Neural progenitor cell (in vitro differentiated cells): ENCODE measurements at regions not wholly inside any gene's neighbourhood (a gene's known extent, or its start where the extent isn't known, plus 50 kb on each side); places are given as distances from the start of the nearest gene placed in this dataset.

Experiments
- DNase-seq: peaks from one replicate; pipeline ENCODE4 v3.0.0-alpha.2; 2016; ENCODE audit warnings: low spot score
- H2AFZ ChIP-seq: fragments of 200-600 bp; sonication (generic); replicated peaks from 2 replicates; pipeline ENCODE4 v1.6.1; 2016; ENCODE audit warnings: antibody characterized with exemption
- H3F3A ChIP-seq: fragments of 200-600 bp; sonication (generic); 2 replicates; pipeline ENCODE4 v1.6.1; 2016; ENCODE audit warnings: antibody characterized with exemption, low read depth
- H3K27ac ChIP-seq: fragments of 200-600 bp; sonication (generic); 2 replicates; pipeline ENCODE4 v1.5.1; 2016; ENCODE audit warnings: mild to moderate bottlenecking
- H3K27me3 ChIP-seq: fragments of 200-600 bp; sonication (generic); 2 replicates; pipeline ENCODE4 v1.6.1; 2016; ENCODE audit warnings: mild to moderate bottlenecking, moderate library complexity
- H3K36me3 ChIP-seq: fragments of 200-600 bp; sonication (generic); 2 replicates; pipeline ENCODE4 v1.5.1; 2016
- H3K4me1 ChIP-seq: fragments of 200-600 bp; sonication (generic); 2 replicates; pipeline ENCODE4 v1.6.1; 2016; ENCODE audit warnings: mixed run types
- H3K4me2 ChIP-seq: fragments of 200-600 bp; sonication (generic); 2 replicates; pipeline ENCODE4 v1.6.1; 2016
- H3K4me3 ChIP-seq: fragments of 200-600 bp; sonication (generic); 2 replicates; pipeline ENCODE4 v1.5.1; 2016
- H3K79me2 ChIP-seq: fragments of 200-600 bp; sonication (generic); 2 replicates; pipeline ENCODE4 v1.6.1; 2016; ENCODE audit warnings: low read depth
- H3K9ac ChIP-seq: fragments of 200-600 bp; sonication (generic); 2 replicates; pipeline ENCODE4 v1.6.1; 2016
- H3K9me3 ChIP-seq: fragments of 200-600 bp; sonication (generic); 2 replicates; pipeline ENCODE4 v1.5.1; 2016; ENCODE audit warnings: low read depth
- H4K20me1 ChIP-seq: fragments of 200-600 bp; sonication (generic); 2 replicates; pipeline ENCODE4 v1.6.1; 2016; ENCODE audit warnings: low read depth
- H3K27ac Mint-ChIP-seq: 3 replicates; pipeline ENCODE4 v1.8.0; 2021; ENCODE audit warnings: mixed read lengths
- H3K27me3 Mint-ChIP-seq: 2 replicates; pipeline ENCODE4 v1.8.0; 2022; ENCODE audit warnings: low read depth, mild to moderate bottlenecking, inconsistent platforms, moderate library complexity, mixed read lengths; ENCODE audit not compliant: insufficient read depth
- H3K36me3 Mint-ChIP-seq: 3 replicates; pipeline ENCODE4 v1.8.0; 2021; ENCODE audit warnings: mixed read lengths
- H3K4me1 Mint-ChIP-seq: 3 replicates; pipeline ENCODE4 v1.8.0; 2021; ENCODE audit warnings: mixed read lengths
- H3K4me3 Mint-ChIP-seq: 3 replicates; pipeline ENCODE4 v1.8.0; 2021; ENCODE audit warnings: mild to moderate bottlenecking, moderate library complexity, mixed read lengths
- H3K9me3 Mint-ChIP-seq: 3 replicates; pipeline ENCODE4 v1.8.0; 2020; ENCODE audit warnings: mixed read lengths
- CTCF ChIP-seq: fragments of 200-600 bp; sonication (generic); IDR thresholded peaks from 2 replicates; pipeline ENCODE4 v1.5.1; 2017; ENCODE audit warnings: antibody characterized with exemption, mild to moderate bottlenecking
- EZH2 ChIP-seq: fragments of 200-600 bp; sonication (generic); IDR thresholded peaks from 2 replicates; pipeline ENCODE4 v1.6.1; 2017; ENCODE audit warnings: antibody characterized with exemption, mild to moderate bottlenecking, moderate library complexity
- EZH2phosphoT487 ChIP-seq: fragments of 200-600 bp; sonication (generic); IDR thresholded peaks from 2 replicates; pipeline ENCODE4 v1.6.1; 2017; ENCODE audit warnings: antibody characterized with exemption

- Histone ChIP-seq H3K4me1 (no peaks in the 10 kb centered on the region), H3K27ac (no peak overlapping the region), H2AFZ (no peak overlapping the region), H3K9ac (no peak overlapping the region), H3K9me3 (no peaks in the 10 kb centered on the region), H3K4me2 (no peak overlapping the region), H3F3A (no peaks in the 10 kb centered on the region), H3K79me2 (no peaks in the 10 kb centered on the region), H3K4me3 (no peak overlapping the region), H3K36me3 (no peaks in the 10 kb centered on the region), H4K20me1 (no peaks in the 10 kb centered on the region), H3K27me3 (no peaks in the 10 kb centered on the region)
- Mint-ChIP-seq H3K4me1 (no peaks in the 10 kb centered on the region), H3K27ac (no peak overlapping the region), H3K4me3 (no peak overlapping the region), H3K27me3 (no peaks in the 10 kb centered on the region), H3K36me3 (no peaks in the 10 kb centered on the region), H3K9me3 (peaks cover 11% of the 10 kb centered on the region)
- TF ChIP-seq EZH2 (no peak), CTCF (peak; percentile 33), EZH2phosphoT487 (no peak)
- no peak for DNase-seq
Observed at GRCh38 chrX:122092978-122093377, 1045.6 kb downstream of the GLUD2 start.

GRCh38 chrX:122094611-122095010 lies 1047.2 kb downstream of the GLUD2 start:
- H3K27ac Mint-ChIP-seq: no peak overlapping the region
- H3K9me3 Mint-ChIP-seq: peaks cover 22% of the 10 kb centered on the region

GRCh38 chrX:122113376-122113775 lies 1066.0 kb downstream of the GLUD2 start:
- Histone ChIP-seq H3K79me2 (no peaks in the 10 kb centered on the region), H2AFZ (no peak overlapping the region), H3K36me3 (no peaks in the 10 kb centered on the region), H3K27me3 (no peaks in the 10 kb centered on the region), H3K9me3 (peaks cover 10% of the 10 kb centered on the region), H3F3A (no peaks in the 10 kb centered on the region), H3K4me2 (no peak overlapping the region), H4K20me1 (no peaks in the 10 kb centered on the region), H3K27ac (no peak overlapping the region), H3K4me3 (no peak overlapping the region), H3K9ac (no peak overlapping the region), H3K4me1 (peaks cover 4% of the 10 kb centered on the region)
- no peaks in the 10 kb centered on the region for H3K27me3 Mint-ChIP-seq
- H3K4me1 Mint-ChIP-seq: peaks cover 4% of the 10 kb centered on the region
- H3K36me3 Mint-ChIP-seq: no peaks in the 10 kb centered on the region
- TF ChIP-seq CTCF (no peak), EZH2phosphoT487 (no peak), EZH2 (no peak)
- peaks cover 2% of the 10 kb centered on the region for H3K9me3 Mint-ChIP-seq
- DNase-seq: no peak
- no peak overlapping the region for H3K4me3 Mint-ChIP-seq
- no peak overlapping the region for H3K27ac Mint-ChIP-seq

More at GRCh38 chrX:122094611-122095010, 1047.2 kb downstream of the GLUD2 start:
- H3K4me1 ChIP-seq: no peaks in the 10 kb centered on the region
- no peaks in the 10 kb centered on the region for H3F3A ChIP-seq
- H3K4me2 ChIP-seq: no peak overlapping the region
- DNase-seq: no peak
- H2AFZ ChIP-seq: no peak overlapping the region
- Mint-ChIP-seq H3K36me3 (no peaks in the 10 kb centered on the region), H3K4me3 (no peak overlapping the region), H3K4me1 (no peaks in the 10 kb centered on the region), H3K27me3 (no peaks in the 10 kb centered on the region)
- TF ChIP-seq EZH2 (no peak), CTCF (no peak), EZH2phosphoT487 (no peak)
- H3K27ac ChIP-seq: no peak overlapping the region
- H3K36me3 ChIP-seq: peaks cover 10% of the 10 kb centered on the region
- H4K20me1 ChIP-seq: no peaks in the 10 kb centered on the region
- H3K27me3 ChIP-seq: no peaks in the 10 kb centered on the region
- no peak overlapping the region for H3K9ac ChIP-seq
- H3K4me3 ChIP-seq: no peak overlapping the region
- H3K79me2 ChIP-seq: no peaks in the 10 kb centered on the region
- H3K9me3 ChIP-seq: no peaks in the 10 kb centered on the region
